GM10248 (cell line): ENCODE measurements at regions not wholly inside any gene's neighbourhood (a gene's known extent, or its start where the extent isn't known, plus 50 kb on each side); places are given as distances from the start of the nearest gene placed in this dataset.
"Not testable (repeated sequence)": the region's sequence is repeated elsewhere in the genome, so short reads cannot be mapped to it uniquely, and the experiment has no call there.

Experiments used
- CTCF ChIA-PET: fragments of 300-600 bp; sonication (Branson Sonifier 250); formaldehyde crosslinking; extraction: SDS; loops from one replicate; lab custom pipeline; 2021; ENCODE audit warnings: antibody characterized with exemption; lab: Yijun Ruan, JAX
- POLR2A ChIA-PET: fragments of 350-650 bp; sonication (Branson Sonifier 250); formaldehyde crosslinking; extraction: SDS; loops from one replicate; lab custom pipeline; 2020; ENCODE audit warnings: antibody characterized with exemption; lab: Yijun Ruan, JAX
- DNase-seq: peaks from one replicate; pipeline ENCODE4 v3.0.0; 2012; ENCODE audit errors: extremely low spot score
- CTCF ChIP-seq: IDR thresholded peaks from 2 replicates; pipeline ENCODE4 v1.5.1; 2012; ENCODE audit warnings: mild to moderate bottlenecking, low read depth; ENCODE audit errors: extremely low read depth, missing control alignments, control extremely low read depth

GRCh38 chr4:120557372-120557771 is 365.2 kb downstream of the PRDM5 start:
- ChIA-PET CTCF (interaction anchor here (1.3 kb wide), 1 partner anchor 21 kb away, joined by 3 read pairs; no protein-coding TSS in a partner anchor), POLR2A (no interaction called here)
- DNase-seq, result no peak
- no peak for TF ChIP-seq CTCF

GRCh38 chr4:120555058-120555457 is 367.5 kb downstream of the PRDM5 start:
- ChIA-PET POLR2A (no interaction called here), CTCF (no interaction called here)
- no peak for DNase-seq
- no peak for TF ChIP-seq CTCF

DNA sequence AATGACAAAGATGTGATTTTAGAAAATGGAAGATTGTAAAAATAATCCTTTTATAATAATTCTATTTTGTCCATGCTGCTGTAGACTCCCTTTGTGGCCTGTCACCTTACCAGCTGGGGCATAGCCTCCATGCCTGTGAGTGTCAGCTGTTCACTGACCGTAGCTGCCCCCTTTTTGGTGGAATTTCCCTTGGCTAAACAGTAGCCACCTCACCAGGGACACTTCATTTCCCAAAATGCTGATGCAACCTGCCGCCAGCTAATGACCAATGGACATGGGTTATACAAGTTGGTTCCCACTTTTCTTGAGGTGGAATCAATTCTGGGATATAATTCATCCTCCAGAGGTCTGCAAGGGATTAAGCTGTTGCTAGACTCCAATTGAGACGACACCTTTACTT is 368.4 kb downstream of the PRDM5 start:
- POLR2A ChIA-PET, result no interaction called here
- DNase-seq, result no peak
- CTCF ChIA-PET, result no interaction called here
- TF ChIP-seq CTCF, result no peak

GRCh38 chr4:120550624-120551220 is 371.8 kb downstream of the PRDM5 start:
- CTCF ChIA-PET, DNase-seq, POLR2A ChIA-PET: not testable (repeated sequence)

GRCh38 chr4:120549011-120549570 is 373.4 kb downstream of the PRDM5 start:
- no peak for TF ChIP-seq CTCF
- CTCF ChIA-PET, result no interaction called here

GRCh38 chr4:120545391-120545790 is 377.1 kb downstream of the PRDM5 start:
- TF ChIP-seq CTCF, result no peak
- ChIA-PET CTCF (no interaction called here), POLR2A (no interaction called here)

More at GRCh38 chr4:120549011-120549570, 373.4 kb downstream of the PRDM5 start:
- DNase-seq, result no peak
- POLR2A ChIA-PET, result no interaction called here

DNA sequence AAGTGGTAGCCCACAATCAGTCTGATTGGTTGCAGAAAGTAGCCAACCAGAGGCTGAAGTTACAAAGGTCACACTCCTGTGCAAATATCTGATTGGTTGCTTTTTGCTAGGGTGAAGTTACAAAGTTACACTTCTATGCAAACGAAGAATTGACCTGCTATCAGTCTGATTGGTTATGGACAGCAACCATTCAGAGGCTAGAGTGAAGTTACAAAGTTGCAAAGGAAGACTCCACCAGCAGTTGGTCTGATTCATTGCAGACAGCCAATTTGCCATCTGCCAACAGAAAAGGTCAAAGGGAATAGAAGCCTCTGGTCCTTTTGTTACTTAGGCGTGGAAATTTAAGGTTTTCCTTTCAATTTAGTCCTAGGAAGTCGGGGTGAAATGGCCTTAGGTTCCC is 377.7 kb downstream of the PRDM5 start:
- TF ChIP-seq CTCF, result no peak
- DNase-seq, result no peak
- CTCF ChIA-PET, result no interaction called here
- POLR2A ChIA-PET, result no interaction called here

More at GRCh38 chr4:120545391-120545790, 377.1 kb downstream of the PRDM5 start:
- no peak for DNase-seq
